Upper lobe of left lung (tissue), 6 donors: ENCODE measurements at regions not wholly inside any gene's neighbourhood (a gene's known extent, or its start where the extent isn't known, plus 50 kb on each side); places are given as distances from the start of the nearest gene placed in this dataset.

Source experiments
- ATAC-seq, 2 donors: fragments of 200-7000 bp; cut with Tn5 transposase; one replicate each; pipeline ENCODE4 v1.9.1; 2022; ENCODE audit warnings: mild to moderate bottlenecking in 2 of 2, moderate library complexity in 2 of 2; ENCODE audit not compliant: low FRiP score in 2 of 2
- DNase-seq, 2 donors: peaks; one replicate each; pipeline ENCODE4 v3.0.0-alpha.2; 2019 to 2020
- H3K27ac ChIP-seq, 4 donors: fragments of 200-600 bp; sonication (generic); one replicate each; pipeline ENCODE4 v1.5.1; 2016 to 2019
- H3K27me3 ChIP-seq, 4 donors: fragments of 200-600 bp; sonication (generic); one replicate each; pipeline ENCODE4 v1.5.1; 2017 to 2019
- H3K36me3 ChIP-seq, 4 donors: fragments of 200-600 bp; sonication (generic); one replicate each; pipeline ENCODE4 v1.5.1; 2016 to 2019
- H3K4me1 ChIP-seq, 4 donors: fragments of 200-600 bp; sonication (generic); one replicate each; pipeline ENCODE4 v1.5.1; 2018 to 2019
- H3K4me3 ChIP-seq, 4 donors: fragments of 200-600 bp; sonication (generic); one replicate each; pipeline ENCODE4 v1.5.1; 2017 to 2019; ENCODE audit warnings: mild to moderate bottlenecking in 2 of 4, moderate library complexity in 1 of 4
- H3K9me3 ChIP-seq, 4 donors: fragments of 200-600 bp; sonication (generic); one replicate each; pipeline ENCODE4 v1.5.1; 2018 to 2019
- CTCF ChIP-seq, 6 experiments: fragments of 450-650 bp in 4 of 6; fragments of 200-600 bp in 2 of 6; sonication (generic) in 2 of 6; IDR thresholded peaks; one replicate each; pipeline ENCODE4 v1.5.1; 2016 to 2019; ENCODE audit warnings: antibody characterized with exemption in 6 of 6
- EP300 ChIP-seq, 4 donors: sonication (generic); formaldehyde crosslinking; IDR thresholded peaks; one replicate each; pipeline ENCODE4 v1.5.1; 2017; ENCODE audit warnings: antibody characterized with exemption in 4 of 4, control low read depth in 2 of 4
- POLR2A ChIP-seq, 4 donors: fragments of 450-650 bp; IDR thresholded peaks; one replicate each; pipeline ENCODE4 v1.5.1; 2016 to 2017; ENCODE audit warnings: antibody characterized with exemption in 4 of 4, mild to moderate bottlenecking in 2 of 4
- POLR2AphosphoS5 ChIP-seq, 2 donors: sonication (generic); formaldehyde crosslinking; IDR thresholded peaks; one replicate each; pipeline ENCODE4 v1.5.1; 2017; ENCODE audit warnings: antibody characterized with exemption in 2 of 2
- WGBS, 2 donors: methylation state at CpG; one replicate each; pipeline ENCODE4 v1.1.5; 2017 to 2018; 5-methylcytosine and 5-hydroxymethylcytosine counted together
- donor health status: DM: no; HTN: no; CAD: no; lungs with moderate emphysema.
- donor health status: DM: no; HTN: yes; CAD: no; lungs with severe emphysema.

- Histone ChIP-seq H3K9me3 (no peaks in the 10 kb centered on the region), H3K27me3 (no peaks in the 10 kb centered on the region), H3K4me3 (no peak overlapping the region), H3K4me1 (no peaks in the 10 kb centered on the region), H3K27ac (no peak overlapping the region), H3K36me3 (no peaks in the 10 kb centered on the region)
- WGBS, 2 donors = 86 to 91% methylated on average over 3 of the region's 3 CpGs
- no peak for ATAC-seq
- DNase-seq = no peak
- TF ChIP-seq POLR2AphosphoS5 (IDR thresholded peaks at IDR 0.05) (no peak), POLR2A (IDR thresholded peaks at IDR 0.05) (no peak), CTCF (IDR thresholded peaks at IDR 0.05) (no peak), EP300 (IDR thresholded peaks at IDR 0.05) (no peak)
Observed at GRCh38 chr5:109252731-109253130, 157.0 kb downstream of the PJA2 start.

GRCh38 chr5:109250533-109251329 lies 159.0 kb downstream of the PJA2 start:
- WGBS, 2 donors = 85 to 91% methylated on average over 21 of the region's 24 CpGs

GRCh38 chr5:109250080-109250479 lies 159.7 kb downstream of the PJA2 start:
- Histone ChIP-seq H3K36me3 (no peaks in the 10 kb centered on the region), H3K4me3 (no peak overlapping the region), H3K4me1 (no peaks in the 10 kb centered on the region), H3K27ac (no peak overlapping the region), H3K9me3 (peaks cover 6 to 13% (median 10%) of the 10 kb centered on the region in 4 donors), H3K27me3 (no peaks in the 10 kb centered on the region)
- DNase-seq (no peak), ATAC-seq (no peak)
- WGBS, 2 donors = 92 to 97% methylated on average over 4 of the region's 4 CpGs
- TF ChIP-seq POLR2A (IDR thresholded peaks at IDR 0.05) (no peak), CTCF (IDR thresholded peaks at IDR 0.05) (no peak), POLR2AphosphoS5 (IDR thresholded peaks at IDR 0.05) (no peak), EP300 (IDR thresholded peaks at IDR 0.05) (no peak)

More at GRCh38 chr5:109250533-109251329, 159.0 kb downstream of the PJA2 start:
- peaks cover 6 to 13% (median 10%) of the 10 kb centered on the region in 4 donors for H3K9me3 ChIP-seq
- H3K36me3 ChIP-seq = no peaks in the 10 kb centered on the region
- H3K27me3 ChIP-seq = no peaks in the 10 kb centered on the region
- no peak overlapping the region for H3K27ac ChIP-seq
- no peak for ATAC-seq
- DNase-seq = peak in 1 of 2 donors; percentile 63
- no peak overlapping the region for H3K4me3 ChIP-seq
- TF ChIP-seq EP300 (IDR thresholded peaks at IDR 0.05) (no peak), POLR2AphosphoS5 (IDR thresholded peaks at IDR 0.05) (no peak)
- H3K4me1 ChIP-seq = no peaks in the 10 kb centered on the region

- DNase-seq (no peak), ATAC-seq (no peak)
- Histone ChIP-seq H3K36me3 (no peaks in the 10 kb centered on the region), H3K27ac (no peak overlapping the region), H3K4me3 (no peak overlapping the region), H3K27me3 (no peaks in the 10 kb centered on the region), H3K9me3 (peaks cover 6 to 13% (median 10%) of the 10 kb centered on the region in 4 donors), H3K4me1 (no peaks in the 10 kb centered on the region)
- 71 to 87% methylated on average over 1 of the region's 1 CpG for WGBS, 2 donors
- TF ChIP-seq CTCF (IDR thresholded peaks at IDR 0.05) = no peak
- no peak for TF ChIP-seq EP300 (IDR thresholded peaks at IDR 0.05)
- no peak for TF ChIP-seq POLR2A (IDR thresholded peaks at IDR 0.05)
- no peak for TF ChIP-seq POLR2AphosphoS5 (IDR thresholded peaks at IDR 0.05)
Observed at GRCh38 chr5:109249126-109249525, 160.6 kb downstream of the PJA2 start.

GRCh38 chr5:109247986-109248385 lies 161.8 kb downstream of the PJA2 start:
- DNase-seq (no peak), ATAC-seq (no peak)
- H3K9me3 ChIP-seq = peaks cover 6 to 13% (median 10%) of the 10 kb centered on the region in 4 donors
- H3K27me3 ChIP-seq = no peaks in the 10 kb centered on the region
- no peak for TF ChIP-seq POLR2A (IDR thresholded peaks at IDR 0.05)
- no peak for TF ChIP-seq POLR2AphosphoS5 (IDR thresholded peaks at IDR 0.05)
- no peak for TF ChIP-seq EP300 (IDR thresholded peaks at IDR 0.05)
- TF ChIP-seq CTCF (IDR thresholded peaks at IDR 0.05) = no peak
- H3K4me1 ChIP-seq = no peaks in the 10 kb centered on the region
- H3K36me3 ChIP-seq = no peaks in the 10 kb centered on the region
- no peak overlapping the region for H3K4me3 ChIP-seq
- no peak overlapping the region for H3K27ac ChIP-seq
